Mucosa of gallbladder (tissue), 1 donor: ENCODE measurements at regions not wholly inside any gene's neighbourhood (a gene's known extent, or its start where the extent isn't known, plus 50 kb on each side); places are given as distances from the start of the nearest gene placed in this dataset.
"Not testable (repeated sequence)": the region's sequence is repeated elsewhere in the genome, so short reads cannot be mapped to it uniquely, and the experiment has no call there.

Experiments
- DNase-seq: peaks from one replicate; pipeline ENCODE4 v3.0.0-alpha.2; 2020; ENCODE audit warnings: low spot score
- donor health status: DM: no; HTN: no; CAD: no.

DNA sequence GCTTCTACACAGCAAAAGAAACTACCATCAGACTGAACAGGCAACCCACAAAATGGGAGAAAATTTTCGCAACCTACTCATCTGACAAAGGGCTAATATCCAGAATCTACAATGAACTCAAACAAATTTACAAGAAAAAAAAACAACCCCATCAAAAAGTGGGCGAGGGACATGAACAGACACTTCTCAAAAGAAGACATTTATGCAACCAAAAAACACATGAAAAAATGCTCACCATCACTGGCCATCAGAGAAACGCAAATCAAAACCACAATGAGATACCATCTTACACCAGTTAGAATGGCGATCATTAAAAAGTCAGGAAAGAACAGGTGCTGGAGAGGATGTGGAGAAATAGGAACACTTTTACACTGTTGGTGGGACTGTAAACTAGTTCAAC is 171.8 kb upstream of the IL12B start:
- DNase-seq, result not testable (repeated sequence)

DNA sequence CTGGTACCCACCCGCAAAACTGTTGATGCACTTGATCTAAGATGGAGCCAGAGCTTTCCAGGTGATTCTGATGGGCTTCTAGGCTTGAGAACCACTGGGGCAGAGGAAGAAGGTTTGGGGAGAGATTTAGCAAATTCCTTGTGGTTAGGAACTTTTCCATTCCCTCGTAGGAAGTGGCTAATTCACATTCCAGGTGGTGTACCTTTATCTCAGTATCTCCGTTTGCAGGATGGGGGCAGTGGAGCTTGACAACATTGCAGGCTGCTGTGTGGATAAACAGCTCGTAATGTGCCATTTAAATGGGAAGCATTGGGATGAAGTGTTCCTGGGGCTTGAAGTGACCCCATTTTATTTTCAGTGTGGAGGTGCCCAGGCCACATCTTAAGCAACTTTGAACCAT is 172.9 kb upstream of the IL12B start:
- DNase-seq, result no peak

DNA sequence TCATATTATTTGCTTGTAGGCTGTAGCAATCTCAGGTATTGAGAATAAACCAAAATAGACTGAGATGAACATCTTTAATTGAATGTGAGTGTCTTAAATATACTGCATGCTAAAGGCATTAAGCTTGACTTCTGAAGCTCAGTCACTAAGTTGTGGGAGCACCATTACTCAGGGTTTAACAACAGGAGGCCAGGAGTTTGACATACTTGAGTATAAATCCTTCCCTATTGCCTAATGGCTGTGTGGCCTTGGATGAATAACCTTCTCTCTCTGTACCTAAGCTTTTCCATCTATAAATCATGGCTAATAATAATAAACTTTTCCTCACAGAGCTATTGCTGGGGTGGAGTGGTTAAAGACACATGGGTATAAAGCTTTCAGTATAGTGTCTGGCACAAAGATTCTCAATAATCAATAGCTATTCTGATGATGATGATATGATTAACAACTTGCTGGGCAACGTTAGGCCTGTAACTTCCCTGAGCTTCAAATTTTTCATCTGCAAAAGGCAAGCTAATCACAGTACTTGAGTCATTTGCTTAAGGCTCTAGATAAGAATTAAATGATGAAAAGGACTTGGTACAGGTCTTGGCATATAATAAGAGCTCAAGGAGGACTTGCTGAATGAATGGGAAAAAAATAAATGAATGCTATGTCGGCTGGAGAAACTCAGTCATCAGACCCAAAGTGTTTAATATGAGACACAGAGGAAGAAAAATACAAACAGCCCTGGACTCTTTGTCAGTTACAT is 174.0 kb upstream of the IL12B start:
- no peak for DNase-seq

DNA sequence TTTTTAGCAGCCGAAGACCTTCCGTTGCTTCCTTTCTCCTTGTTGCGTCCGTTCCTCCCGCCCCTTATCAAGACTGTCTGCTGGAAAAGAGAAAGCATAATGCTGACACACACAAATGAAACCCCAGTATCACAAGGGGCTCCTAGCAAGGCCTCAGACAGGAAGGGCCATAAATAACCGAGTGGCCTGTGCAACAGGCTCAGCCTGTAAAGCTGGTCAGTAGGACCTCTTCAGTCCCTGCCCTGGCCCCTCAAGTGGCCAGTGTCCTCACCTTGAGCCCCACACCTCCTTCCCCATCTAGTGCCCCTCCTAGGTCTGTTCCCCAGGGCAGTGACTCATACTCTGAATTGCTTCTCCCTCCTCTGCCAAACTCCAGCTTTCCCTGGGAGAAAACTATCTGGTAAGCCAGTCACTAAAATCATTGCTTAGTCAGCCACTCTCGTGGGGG is 174.6 kb upstream of the IL12B start:
- DNase-seq, result no peak

DNA sequence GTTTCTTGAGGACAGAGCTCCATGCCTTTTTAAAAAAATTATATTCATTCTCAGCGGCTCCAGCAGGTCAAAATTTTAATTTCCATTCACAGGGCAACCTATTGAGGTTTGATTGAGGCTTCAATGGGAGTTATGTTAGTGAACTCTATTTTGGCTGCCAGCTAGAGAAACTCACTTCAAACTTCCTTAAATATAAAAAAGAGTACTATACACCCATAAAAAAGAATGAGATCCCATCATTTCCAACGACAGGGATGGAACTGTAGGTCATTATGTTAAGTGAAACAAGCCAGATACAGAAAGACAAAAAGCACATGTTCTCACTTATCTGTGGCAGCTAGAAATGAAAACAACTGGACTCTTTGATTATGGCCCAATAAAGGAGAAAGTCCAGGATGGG is 176.8 kb upstream of the IL12B start:
- DNase-seq, result no peak

DNA sequence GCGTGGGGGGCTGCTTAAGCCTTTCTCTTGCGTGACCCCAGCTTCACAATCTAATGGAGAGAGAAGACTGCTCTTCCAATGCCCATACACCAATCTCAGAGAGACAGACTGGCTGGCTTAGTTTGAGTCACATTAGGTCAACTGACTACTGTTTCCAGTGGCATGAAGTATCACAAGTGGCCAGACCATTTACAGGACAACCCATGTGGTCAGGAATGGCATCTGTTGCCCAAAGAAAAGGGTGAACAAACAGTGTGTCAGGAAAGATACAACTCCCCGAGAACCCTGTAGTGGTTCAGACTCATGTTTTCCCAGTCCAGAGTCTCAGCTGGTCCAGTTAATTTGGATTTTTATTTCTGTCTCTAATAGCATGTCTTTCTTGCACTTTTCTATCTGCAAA is 177.4 kb upstream of the IL12B start:
- no peak for DNase-seq

DNA sequence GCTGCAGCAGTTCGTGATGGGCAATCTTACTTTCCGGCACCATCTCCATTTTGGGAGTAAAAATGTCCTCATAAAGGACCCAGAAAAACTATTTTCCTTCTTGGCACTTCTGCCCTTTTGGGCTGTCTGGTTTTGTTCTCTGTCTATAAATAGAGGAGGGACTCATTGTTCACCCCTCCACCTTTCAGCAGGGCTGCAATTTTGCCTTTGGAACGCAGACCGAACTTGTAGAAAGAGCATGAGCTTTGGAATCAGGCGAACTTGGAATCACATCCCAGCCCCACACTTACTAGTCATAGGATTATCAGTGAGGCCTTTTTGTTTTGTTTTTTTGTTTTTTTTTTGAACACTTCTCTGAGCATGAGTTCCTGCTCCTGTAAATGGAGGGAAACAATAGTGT is 178.1 kb upstream of the IL12B start:
- DNase-seq, result no peak

DNA sequence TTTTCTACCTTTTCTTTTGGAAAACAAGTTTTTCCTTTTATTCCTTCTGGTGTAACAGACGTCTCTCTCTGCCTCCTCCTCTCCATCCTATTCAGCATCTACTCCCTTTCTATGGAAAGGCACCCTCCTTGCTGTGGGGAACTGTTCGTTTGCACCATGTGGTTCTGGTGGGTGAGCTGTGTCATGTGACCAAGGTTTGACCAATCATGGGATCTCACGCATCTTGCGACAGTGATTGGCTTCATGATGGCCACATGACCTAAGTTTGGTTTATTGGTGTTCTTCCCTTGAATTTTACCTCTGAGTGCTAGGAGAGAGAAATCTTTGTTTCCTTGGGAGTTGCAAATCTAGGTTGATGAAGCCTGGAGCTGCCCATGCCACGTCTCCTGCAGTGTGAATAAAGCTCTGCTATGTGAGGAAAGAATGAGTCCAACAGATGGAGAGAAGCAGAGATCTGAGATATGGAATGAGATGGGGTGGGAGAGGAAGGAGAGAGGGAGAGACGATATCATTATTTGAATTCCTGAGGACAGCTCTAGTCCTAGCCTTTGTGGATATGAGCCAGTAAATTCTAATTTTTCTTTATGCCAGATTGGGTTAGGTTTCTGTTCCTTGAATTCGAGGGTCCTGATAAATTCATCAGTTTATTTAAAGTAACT is 178.8 kb upstream of the IL12B start:
- no peak for DNase-seq

DNA sequence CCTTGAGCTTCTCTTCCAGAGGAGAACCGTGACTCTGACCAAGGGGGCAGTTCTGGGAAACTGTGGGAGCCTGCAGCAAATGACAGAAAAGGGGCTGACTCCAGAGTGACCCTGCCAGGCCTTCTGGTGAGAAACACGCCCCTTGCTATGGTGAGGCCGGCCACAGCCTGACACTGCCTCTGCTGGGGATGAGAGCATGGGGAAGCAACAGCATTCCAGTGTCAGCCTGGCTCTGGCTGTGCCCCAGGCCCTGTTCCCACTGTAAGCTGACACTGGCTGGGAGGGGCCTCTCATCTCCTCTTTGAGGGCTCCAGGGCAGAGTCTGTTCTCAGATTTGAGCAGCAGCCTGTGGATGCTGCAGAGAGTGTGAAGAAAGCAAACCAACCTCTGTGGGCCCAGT is 180.0 kb upstream of the IL12B start:
- DNase-seq, result peak; percentile 38

DNA sequence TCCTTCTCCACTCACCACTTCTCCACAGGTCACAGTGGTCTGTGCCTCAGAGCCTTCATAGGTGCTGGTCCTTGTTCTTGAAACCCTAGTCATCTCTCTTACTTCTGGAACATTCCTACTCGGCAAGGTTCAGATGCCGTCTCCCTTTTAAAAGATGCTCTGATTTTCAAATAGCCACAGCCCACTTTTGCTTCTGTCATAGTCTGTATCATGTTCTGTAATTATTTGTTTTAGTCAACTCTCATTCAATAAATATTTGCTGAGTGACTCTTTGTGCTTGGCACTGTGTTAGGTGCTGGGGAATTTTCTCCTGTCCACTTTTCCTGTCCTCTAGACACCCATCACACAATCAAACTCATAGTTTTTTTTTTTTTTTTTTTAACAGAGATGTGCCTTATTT is 181.3 kb upstream of the IL12B start:
- DNase-seq, result no peak

DNA sequence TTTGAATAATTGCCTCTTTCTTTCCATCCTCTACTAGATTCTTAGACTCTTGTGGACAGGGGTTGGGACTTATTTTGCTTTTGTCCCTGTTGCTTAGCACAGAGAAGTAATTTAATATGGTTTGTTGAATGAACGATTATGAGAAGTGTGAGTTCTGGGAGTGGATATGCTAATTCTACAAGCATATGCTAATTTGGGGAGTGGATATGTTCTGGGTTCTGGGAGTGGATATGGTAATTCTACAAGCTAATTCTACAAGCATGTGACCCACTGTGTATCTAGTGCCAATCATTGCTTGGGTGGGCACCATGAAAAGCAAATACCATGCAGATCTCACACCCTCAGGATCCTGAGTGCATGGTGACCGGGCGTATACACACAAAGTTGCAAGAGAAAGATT is 181.8 kb upstream of the IL12B start:
- no peak for DNase-seq

DNA sequence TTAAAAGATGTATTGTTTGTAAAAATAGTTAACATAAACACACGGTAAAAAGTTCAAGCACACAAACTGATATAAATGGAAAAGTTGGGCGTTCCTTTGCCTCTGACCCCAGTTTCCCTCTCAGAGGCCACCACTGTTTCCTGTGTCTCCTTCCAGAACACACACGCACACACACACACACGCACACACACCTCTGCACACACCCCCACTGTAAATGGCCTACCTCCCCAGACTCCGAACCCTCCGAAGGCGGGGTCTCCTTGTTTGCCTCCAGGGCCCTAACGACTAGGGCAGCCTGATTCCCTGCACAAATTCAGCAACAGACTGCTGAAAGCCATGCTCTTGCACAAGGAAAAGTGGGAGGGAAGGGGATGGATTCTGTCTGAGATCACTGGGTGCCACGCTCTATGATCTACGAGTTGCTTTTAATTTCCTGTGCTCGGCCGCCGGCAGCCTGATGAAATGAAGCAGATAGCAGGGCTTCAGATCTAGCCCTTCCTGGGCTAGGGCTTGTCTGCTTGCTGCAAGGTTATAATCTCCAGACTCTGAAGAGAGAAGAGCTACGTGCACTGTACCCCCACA is 184.0 kb upstream of the IL12B start:
- DNase-seq, result no peak

DNA sequence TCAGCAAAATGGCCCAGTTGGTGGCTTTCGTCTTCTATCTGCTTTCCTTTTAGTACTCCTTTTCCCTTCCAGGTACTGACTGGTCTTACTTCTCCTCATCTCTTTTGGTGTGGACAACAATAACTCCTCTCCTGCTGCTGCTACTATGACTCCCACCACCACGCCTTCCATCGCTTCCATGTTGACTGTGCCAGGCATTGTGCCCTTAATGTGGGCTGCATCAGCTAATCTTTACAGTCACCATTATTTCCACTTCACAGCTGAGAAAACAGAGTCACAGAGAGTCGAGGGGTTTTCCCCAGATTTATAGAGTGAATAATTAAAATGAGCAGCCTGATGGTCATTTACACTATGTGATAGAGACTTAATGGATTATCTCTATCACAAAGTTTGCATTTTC is 184.9 kb upstream of the IL12B start:
- DNase-seq, result no peak

DNA sequence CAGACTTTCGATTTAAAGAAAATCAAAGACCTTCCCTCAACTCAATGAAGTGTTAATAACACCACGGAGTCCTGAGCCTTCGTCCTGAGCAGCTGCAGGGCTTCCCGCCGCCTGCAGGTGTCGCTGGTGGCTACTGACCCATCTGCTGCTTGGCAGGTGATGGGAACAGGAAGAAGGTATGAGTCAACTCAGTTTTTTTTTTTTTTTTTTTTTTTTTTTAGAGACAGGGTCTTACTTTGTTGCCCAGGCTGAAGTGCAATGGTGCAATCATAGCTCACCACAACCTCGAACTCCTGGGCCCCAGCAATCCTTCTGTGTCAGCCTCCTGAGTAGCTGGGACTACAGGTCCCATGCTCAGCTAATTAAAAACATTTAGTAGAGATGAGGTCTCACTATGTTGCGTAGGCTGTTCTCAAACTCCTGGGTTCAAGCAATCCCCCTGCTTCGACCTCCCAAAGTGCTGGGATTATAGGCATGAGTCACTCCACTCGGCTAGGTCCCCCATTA is 185.7 kb upstream of the IL12B start:
- peak; percentile 52 for DNase-seq

DNA sequence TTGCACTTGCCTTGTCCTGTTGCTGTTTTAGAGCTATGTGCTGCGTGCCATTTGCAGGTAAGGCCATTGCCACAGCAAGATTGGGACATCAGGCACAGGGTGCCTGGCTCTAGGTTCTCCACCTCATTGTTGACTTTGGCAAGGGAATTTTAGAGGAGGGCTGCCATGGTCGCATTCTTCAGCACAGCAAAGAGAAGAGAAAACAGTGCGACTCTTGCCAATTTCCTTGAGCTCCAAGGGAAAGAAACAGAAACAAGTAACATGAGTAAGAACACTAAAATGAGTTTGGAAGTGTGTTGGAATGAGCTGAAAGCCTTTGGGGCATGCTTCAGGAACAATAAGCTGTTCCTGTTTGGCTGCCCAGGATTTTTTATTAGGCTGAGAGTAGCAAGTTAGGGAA is 188.1 kb upstream of the IL12B start:
- DNase-seq, result no peak

DNA sequence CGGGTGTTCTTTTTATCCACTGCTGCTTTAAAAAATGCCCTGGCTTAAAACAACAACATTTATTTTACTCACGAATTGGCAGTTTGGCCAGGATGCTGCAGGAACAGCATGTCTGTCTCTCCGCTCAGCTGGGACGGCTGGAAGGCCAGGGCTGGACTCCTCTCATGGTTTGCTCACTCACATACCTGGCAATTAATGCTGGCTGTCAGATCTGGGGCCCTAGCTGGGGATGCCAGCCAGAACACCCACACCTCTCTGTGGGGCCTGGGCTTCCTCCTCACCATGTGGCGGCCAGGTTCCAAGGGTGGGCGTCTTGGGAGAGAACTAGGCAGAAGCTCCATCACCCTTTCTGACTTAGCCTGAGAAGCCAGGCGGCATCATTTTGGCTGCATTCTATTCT is 189.1 kb upstream of the IL12B start:
- DNase-seq, result no peak

DNA sequence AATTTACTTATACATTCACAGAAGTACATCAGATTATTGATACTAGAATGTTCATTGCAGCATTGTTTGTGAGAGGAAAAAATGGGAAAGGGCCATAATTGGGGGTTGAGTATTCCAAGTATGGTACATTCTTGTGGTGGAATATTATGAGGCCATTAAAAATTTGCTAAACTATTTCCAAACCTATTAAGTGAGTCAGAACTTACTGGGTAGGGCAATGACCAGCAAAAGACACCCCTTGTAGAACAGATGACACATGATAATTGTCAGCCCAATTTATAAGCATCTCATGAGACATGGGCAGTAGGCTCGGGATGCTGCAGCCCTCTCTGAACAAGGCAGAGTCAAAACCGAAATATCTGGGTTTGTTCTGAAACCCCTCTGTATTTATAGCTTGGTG is 192.6 kb upstream of the IL12B start:
- no peak for DNase-seq

DNA sequence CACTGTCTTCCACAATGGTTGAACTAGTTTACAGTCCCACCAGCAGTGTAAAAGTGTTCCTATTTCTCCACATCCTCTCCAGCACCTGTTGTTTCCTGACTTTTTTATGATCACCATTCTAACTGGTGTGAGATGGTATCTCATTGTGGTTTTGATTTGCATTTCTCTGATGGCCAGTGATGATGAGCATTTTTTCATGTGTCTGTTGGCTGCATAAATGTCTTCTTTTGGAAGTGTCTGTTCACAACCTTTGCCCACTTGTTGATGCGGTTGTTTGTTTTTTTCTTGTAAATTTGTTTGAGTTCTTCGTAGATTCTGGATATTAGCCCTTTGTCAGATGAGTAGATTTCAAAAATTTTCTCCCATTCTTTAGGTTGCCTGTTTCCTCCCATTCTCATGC is 194.0 kb upstream of the IL12B start:
- DNase-seq, result not testable (repeated sequence)

DNA sequence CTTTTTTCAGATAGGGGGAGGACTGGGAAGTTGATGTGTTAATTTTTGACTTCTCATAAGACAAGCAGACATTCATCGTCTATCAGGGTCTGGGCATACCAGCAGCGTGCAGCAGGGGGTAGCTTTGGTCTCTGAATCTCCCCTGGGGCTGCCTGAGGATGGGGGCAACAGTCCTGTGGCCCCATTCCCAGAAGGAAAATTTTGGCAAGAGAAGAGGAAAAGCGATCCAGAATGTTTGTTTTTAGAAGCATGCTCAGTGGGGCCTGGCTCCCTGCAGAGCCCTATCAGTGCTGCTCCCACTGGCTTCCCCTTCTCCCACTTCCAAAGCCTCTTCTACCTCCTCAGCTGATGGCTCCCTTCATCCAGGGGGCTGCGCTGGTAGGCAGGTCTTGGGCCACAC is 194.8 kb upstream of the IL12B start:
- no peak for DNase-seq

DNA sequence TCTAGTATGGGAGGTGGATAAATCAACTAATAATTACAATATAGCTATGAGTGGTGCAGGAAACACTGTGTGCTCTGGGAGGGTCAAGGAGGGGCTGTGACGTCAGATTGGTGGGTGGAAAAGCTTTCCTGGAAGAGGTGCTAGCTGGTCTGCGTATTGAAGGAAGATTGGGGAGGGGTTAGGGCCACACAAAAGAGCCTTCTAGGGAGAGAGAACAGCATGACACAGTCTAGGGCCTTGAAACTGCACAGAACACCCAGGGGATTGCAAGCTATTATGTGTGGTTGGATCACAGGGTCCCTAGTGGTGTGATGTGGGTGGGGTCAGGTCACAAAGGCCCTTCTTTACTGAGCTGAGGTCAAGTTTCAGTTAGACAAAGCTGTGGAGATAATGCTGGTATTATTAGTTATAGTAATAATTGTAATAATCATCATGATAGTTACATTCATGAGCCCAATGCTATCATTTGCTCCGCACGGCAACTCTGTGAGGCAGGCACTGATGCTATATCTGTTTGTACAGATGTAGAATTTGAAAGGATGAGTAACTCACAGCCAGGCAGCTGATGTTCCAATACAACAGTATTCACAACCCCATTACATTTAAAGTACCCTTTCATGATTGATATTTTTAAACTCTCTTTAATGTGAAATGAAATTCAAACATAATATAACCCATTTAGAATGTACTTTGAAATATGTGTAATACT is 197.4 kb upstream of the IL12B start:
- DNase-seq, result no peak

DNA sequence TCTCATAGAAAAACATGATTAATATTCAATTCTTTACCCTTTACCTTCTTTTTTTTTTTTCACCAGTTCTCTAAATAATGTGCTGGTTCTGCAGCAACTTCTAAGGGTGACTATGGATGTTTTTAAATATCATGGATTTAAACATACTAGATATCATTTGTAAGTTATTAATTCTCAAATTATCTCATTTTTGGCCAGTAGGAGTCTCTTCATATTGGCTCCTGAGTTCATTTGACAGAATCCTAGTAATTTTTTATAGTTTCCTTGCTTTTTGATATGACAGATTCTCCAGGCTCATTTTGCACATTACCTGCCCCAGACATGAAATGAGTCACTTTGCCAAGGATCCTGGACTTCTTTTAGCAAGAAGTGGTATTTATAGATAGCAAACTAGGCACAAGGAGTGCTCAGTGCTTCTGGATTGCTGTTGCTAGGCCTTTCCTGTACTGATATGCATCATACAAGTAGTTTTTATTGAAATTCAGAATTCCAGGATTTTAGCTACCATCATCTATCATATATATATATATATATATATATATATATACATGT is 201.3 kb upstream of the IL12B start:
- DNase-seq, result no peak

DNA sequence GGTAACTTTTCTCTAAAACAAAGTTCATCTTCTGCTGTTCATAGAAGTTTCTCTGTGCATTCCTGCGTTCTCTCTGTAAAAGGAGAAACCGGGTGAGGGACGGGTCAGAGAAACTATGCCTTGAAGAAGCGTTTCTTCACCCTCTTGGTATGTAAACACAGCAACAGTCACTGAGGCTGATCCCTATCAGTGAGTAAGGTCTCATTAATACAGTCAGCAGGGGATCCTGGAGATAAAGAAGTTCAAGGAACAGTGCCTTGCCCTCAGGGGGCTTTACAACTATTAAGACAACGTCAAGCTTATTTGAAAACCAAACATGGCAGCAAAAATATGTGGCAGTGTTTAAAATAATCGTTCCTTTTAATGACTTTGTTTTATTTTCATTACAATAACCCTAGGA is 202.9 kb upstream of the IL12B start:
- no peak for DNase-seq
